ENCODE measurements at regions not wholly inside any gene's neighbourhood (a gene's known extent, or its start where the extent isn't known, plus 50 kb on each side); places are given as distances from the start of the nearest gene placed in this dataset.
"Not testable (repeated sequence)": the region's sequence is repeated elsewhere in the genome, so short reads cannot be mapped to it uniquely, and the experiment has no call there.

- Mint-ChIP-seq H3K9me3 (peaks cover 0 to 24% (median 6%) of the 10 kb centered on the region in 9 donors), H3K4me3 (no peak overlapping the region), H3K36me3 (no peaks in the 10 kb centered on the region), H3K27ac (no peak overlapping the region), H3K27me3 (no peaks in the 10 kb centered on the region), H3K4me1 (no peaks in the 10 kb centered on the region)
- POLR2A ChIA-PET: no interaction called here
- DNase-seq: no peak
- ATAC-seq: no peak
Observed at GRCh38 chr4:92235731-92236130, 68.0 kb upstream of the GRID2 start.

DNA sequence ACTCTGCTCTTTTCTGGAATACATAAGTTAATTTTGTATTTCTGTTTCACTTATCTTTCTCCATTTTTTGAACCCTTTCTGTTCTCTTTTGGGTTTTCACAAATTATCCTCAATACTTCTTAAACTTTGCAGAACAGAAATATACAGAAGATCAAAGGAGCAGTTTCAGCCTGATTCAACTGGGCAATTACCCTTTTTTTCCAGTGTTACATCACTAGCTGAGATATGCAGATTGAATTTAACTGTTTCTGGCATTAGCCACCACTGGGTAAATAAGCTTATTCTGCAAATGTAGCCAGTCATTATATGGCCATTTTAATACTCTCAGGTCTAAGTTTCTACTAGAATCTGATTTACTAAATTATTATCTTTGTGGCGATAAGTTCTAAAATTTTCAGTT, 66.9 kb upstream of the GRID2 start:
- Mint-ChIP-seq H3K36me3 (no peaks in the 10 kb centered on the region), H3K4me3 (no peak overlapping the region), H3K9me3 (peaks cover 0 to 28% (median 8%) of the 10 kb centered on the region in 9 donors), H3K27me3 (no peaks in the 10 kb centered on the region), H3K4me1 (no peaks in the 10 kb centered on the region), H3K27ac (no peak overlapping the region)
- DNase-seq (no peak), ATAC-seq (no peak)
- POLR2A ChIA-PET: no interaction called here

GRCh38 chr4:92237559-92237958, 66.2 kb upstream of the GRID2 start:
- POLR2A ChIA-PET: no interaction called here
- no peaks in the 10 kb centered on the region for H3K27me3 Mint-ChIP-seq
- no peak overlapping the region for H3K27ac Mint-ChIP-seq
- ATAC-seq (no peak), DNase-seq (no peak)
- peaks cover 0 to 33% (median 8%) of the 10 kb centered on the region in 9 donors for H3K9me3 Mint-ChIP-seq
- no peaks in the 10 kb centered on the region for H3K36me3 Mint-ChIP-seq
- no peaks in the 10 kb centered on the region for H3K4me1 Mint-ChIP-seq
- no peak overlapping the region for H3K4me3 Mint-ChIP-seq

- Mint-ChIP-seq H3K9me3 (peaks cover 0 to 33% (median 8%) of the 10 kb centered on the region in 9 donors), H3K27me3 (no peaks in the 10 kb centered on the region), H3K27ac (no peak overlapping the region), H3K4me1 (no peaks in the 10 kb centered on the region), H3K36me3 (no peaks in the 10 kb centered on the region), H3K4me3 (no peak overlapping the region)
- no peak for DNase-seq
- ATAC-seq: no peak
- POLR2A ChIA-PET: no interaction called here
Observed at GRCh38 chr4:92241094-92241493, 62.7 kb upstream of the GRID2 start.

DNA sequence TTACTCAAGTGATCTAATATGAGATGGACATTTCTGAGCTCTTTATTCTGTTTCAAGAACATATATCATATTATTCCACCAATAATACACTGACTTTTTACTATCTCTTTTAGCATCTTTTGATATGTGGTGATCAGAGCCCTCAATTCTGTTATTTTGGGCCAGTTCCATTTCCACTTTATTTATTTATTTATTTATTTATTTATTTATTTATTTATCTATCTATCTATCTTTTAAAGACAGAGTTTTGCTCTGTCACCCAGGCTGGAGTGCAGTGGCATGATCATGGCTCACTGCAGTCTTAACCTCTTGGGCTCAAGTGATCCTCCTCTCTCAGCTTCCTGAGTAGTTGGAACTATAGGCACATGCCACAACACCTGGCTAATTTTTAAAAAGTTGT, 57.4 kb upstream of the GRID2 start:
- H3K4me1 Mint-ChIP-seq: no peaks in the 10 kb centered on the region
- no peaks in the 10 kb centered on the region for H3K27me3 Mint-ChIP-seq
- peaks cover 0 to 39% (median 8%) of the 10 kb centered on the region in 9 donors for H3K9me3 Mint-ChIP-seq
- no peak for ATAC-seq
- H3K36me3 Mint-ChIP-seq: no peaks in the 10 kb centered on the region
- H3K27ac Mint-ChIP-seq: no peak overlapping the region
- POLR2A ChIA-PET: no interaction called here
- H3K4me3 Mint-ChIP-seq: no peak overlapping the region
- no peak for DNase-seq

- Mint-ChIP-seq H3K4me1 (no peaks in the 10 kb centered on the region), H3K27ac (no peak overlapping the region), H3K9me3 (peaks cover 5 to 33% (median 11%) of the 10 kb centered on the region in 9 donors), H3K27me3 (no peaks in the 10 kb centered on the region), H3K4me3 (no peak overlapping the region), H3K36me3 (peaks cover 0 to 6% (median 0%) of the 10 kb centered on the region in 3 donors)
- DNase-seq (no peak), ATAC-seq (no peak)
- POLR2A ChIA-PET: no interaction called here
Observed at GRCh38 chr4:92249541-92249940, 54.2 kb upstream of the GRID2 start.

DNA sequence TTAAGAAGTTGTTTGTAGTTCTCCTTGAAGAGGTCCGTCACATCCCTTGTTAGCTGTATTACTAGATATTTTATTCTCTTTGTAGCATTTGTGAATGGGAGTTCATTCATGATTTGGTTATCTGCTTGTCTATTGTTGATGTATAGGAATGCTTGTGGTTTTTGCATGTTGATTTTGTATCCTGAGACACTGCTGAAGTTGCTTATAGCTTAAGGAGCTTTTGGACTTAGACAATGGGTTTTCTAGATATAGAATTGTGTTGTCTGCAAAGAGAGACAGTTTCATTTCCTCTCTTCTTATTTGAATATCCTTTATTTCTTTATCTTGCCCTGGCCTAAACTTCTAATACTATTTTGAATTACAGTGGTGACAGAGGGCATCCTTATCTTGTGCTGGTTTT, 52.1 kb upstream of the GRID2 start:
- Mint-ChIP-seq H3K9me3 (peaks cover 4 to 33% (median 13%) of the 10 kb centered on the region in 9 donors), H3K4me3 (no peak overlapping the region)
- POLR2A ChIA-PET: no interaction called here

GRCh38 chr4:92252358-92252757, 51.4 kb upstream of the GRID2 start:
- POLR2A ChIA-PET, DNase-seq, H3K36me3 Mint-ChIP-seq, H3K4me3 Mint-ChIP-seq, H3K4me1 Mint-ChIP-seq, H3K27ac Mint-ChIP-seq, ATAC-seq, H3K27me3 Mint-ChIP-seq: not testable (repeated sequence)
- H3K9me3 Mint-ChIP-seq: peaks cover 6 to 33% (median 14%) of the 10 kb centered on the region in 9 donors

More for the DNA sequence above, 52.1 kb upstream of the GRID2 start:
- DNase-seq (no peak), ATAC-seq (no peak)
- Mint-ChIP-seq H3K27me3 (no peaks in the 10 kb centered on the region), H3K27ac (no peak overlapping the region), H3K36me3 (peaks cover 0 to 6% (median 0%) of the 10 kb centered on the region in 3 donors), H3K4me1 (no peaks in the 10 kb centered on the region)

DNA sequence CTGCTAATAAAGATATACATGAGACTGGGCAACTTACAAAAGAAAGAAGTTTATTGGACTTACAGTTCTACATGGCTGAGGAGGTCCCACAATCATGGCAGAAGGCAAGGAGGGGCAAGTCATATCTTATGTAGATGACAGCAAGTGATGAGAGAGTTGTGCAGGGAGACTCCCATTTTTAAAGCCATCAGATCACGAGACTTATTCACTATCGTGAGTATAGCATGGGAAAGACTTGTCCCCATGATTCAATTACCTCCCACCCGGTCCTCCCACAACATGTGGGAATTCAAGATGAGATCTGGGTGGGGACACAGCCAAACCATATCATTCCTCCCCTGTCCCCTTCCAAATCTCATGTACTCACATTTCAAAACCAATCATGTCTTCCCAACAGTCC, 50.9 kb upstream of the GRID2 start:
- H3K27ac Mint-ChIP-seq: no peak overlapping the region
- ATAC-seq (no peak), DNase-seq (no peak)
- H3K27me3 Mint-ChIP-seq: no peaks in the 10 kb centered on the region
- no peak overlapping the region for H3K4me3 Mint-ChIP-seq
- POLR2A ChIA-PET: no interaction called here
- peaks cover 6 to 33% (median 14%) of the 10 kb centered on the region in 9 donors for H3K9me3 Mint-ChIP-seq
- no peaks in the 10 kb centered on the region for H3K4me1 Mint-ChIP-seq
- peaks cover 0 to 10% (median 0%) of the 10 kb centered on the region in 3 donors for H3K36me3 Mint-ChIP-seq

DNA sequence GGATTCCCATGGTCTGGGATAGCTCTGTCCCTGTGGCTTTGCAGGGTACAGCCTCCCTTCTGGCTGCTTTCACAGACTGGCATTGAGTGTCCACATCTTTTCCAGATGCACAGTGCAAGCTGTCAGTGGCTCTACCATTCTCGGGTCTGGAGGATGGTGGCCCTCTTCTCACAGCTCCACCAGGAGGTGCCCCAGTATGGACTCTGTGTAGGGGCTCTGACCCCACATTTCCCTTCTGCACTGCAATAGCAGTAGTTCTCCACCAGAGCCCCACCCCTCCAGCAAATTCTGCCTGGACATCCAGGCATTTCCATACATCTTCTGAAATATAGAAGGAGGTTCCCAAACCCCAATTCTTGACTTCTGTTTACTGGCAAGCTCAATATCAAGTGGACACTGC, 50.2 kb upstream of the GRID2 start:
- POLR2A ChIA-PET: no interaction called here
- Mint-ChIP-seq H3K27ac (no peak overlapping the region), H3K27me3 (no peaks in the 10 kb centered on the region), H3K4me3 (no peak overlapping the region), H3K36me3 (peaks cover 0 to 10% (median 0%) of the 10 kb centered on the region in 3 donors), H3K4me1 (no peaks in the 10 kb centered on the region), H3K9me3 (peaks cover 2 to 32% (median 14%) of the 10 kb centered on the region in 9 donors)
- DNase-seq (no peak), ATAC-seq (no peak)
